GM19328 (cell line): ENCODE measurements at regions not wholly inside any gene's neighbourhood (a gene's known extent, or its start where the extent isn't known, plus 50 kb on each side); places are given as distances from the start of the nearest gene placed in this dataset.

Source experiments
- ATAC-seq: cut with Tn5 transposase; IDR thresholded peaks from one replicate; pipeline ENCODE4 v1.9.1; 2021; ENCODE audit warnings: mild to moderate bottlenecking, moderate library complexity; ENCODE audit not compliant: unreplicated experiment

- no peak for ATAC-seq
Observed at GRCh38 chr10:3361640-3362039, 189.1 kb upstream of the PITRM1 start.

- ATAC-seq, result no peak
Observed at GRCh38 chr10:3357737-3358136, 185.2 kb upstream of the PITRM1 start.

GRCh38 chr10:3355536-3355935, 183.0 kb upstream of the PITRM1 start:
- no peak for ATAC-seq

GRCh38 chr10:3354174-3354900, 181.8 kb upstream of the PITRM1 start:
- no peak for ATAC-seq

- ATAC-seq, result no peak
Observed at GRCh38 chr10:3353235-3353634, 180.7 kb upstream of the PITRM1 start.

GRCh38 chr10:3350617-3351258, 178.2 kb upstream of the PITRM1 start:
- ATAC-seq, result no peak

GRCh38 chr10:3350205-3350604, 177.6 kb upstream of the PITRM1 start:
- ATAC-seq, result no peak

GRCh38 chr10:3348564-3348963, 176.0 kb upstream of the PITRM1 start:
- ATAC-seq, result no peak

GRCh38 chr10:3347413-3348182, 175.0 kb upstream of the PITRM1 start:
- no peak for ATAC-seq

- ATAC-seq, result no peak
Observed at GRCh38 chr10:3346851-3347250, 174.3 kb upstream of the PITRM1 start.

- ATAC-seq, result no peak
Observed at GRCh38 chr10:3342771-3343170, 170.2 kb upstream of the PITRM1 start.

- no peak for ATAC-seq
Observed at GRCh38 chr10:3340127-3340730, 167.6 kb upstream of the PITRM1 start.

- ATAC-seq, result no peak
Observed at GRCh38 chr10:3339531-3339950, 167.0 kb upstream of the PITRM1 start.

GRCh38 chr10:3339121-3339520, 166.5 kb upstream of the PITRM1 start:
- no peak for ATAC-seq

- ATAC-seq, result no peak
Observed at GRCh38 chr10:3337741-3338140, 165.2 kb upstream of the PITRM1 start.

- ATAC-seq, result no peak
Observed at GRCh38 chr10:3336673-3337293, 164.2 kb upstream of the PITRM1 start.

GRCh38 chr10:3333426-3333825, 160.8 kb upstream of the PITRM1 start:
- no peak for ATAC-seq

- ATAC-seq, result no peak
Observed at GRCh38 chr10:3331690-3332230, 159.2 kb upstream of the PITRM1 start.

- ATAC-seq, result no peak
Observed at GRCh38 chr10:3331187-3331586, 158.6 kb upstream of the PITRM1 start.

- no peak for ATAC-seq
Observed at GRCh38 chr10:3330663-3331062, 158.1 kb upstream of the PITRM1 start.
